Astrocyte of the spinal cord (primary cell): ENCODE measurements at regions not wholly inside any gene's neighbourhood (a gene's known extent, or its start where the extent isn't known, plus 50 kb on each side); places are given as distances from the start of the nearest gene placed in this dataset.

Experiments
- DNase-seq: peaks from one replicate; pipeline ENCODE4 v3.0.0; 2011; ENCODE audit warnings: low read depth, low spot score
- H3K4me3 ChIP-seq: 2 replicates; pipeline ENCODE4 v1.5.1; 2011; ENCODE audit warnings: low read depth, mild to moderate bottlenecking, low read length, moderate library complexity
- in situ Hi-C: cut with HindIII; loops from 2 replicates; pipeline ENCODE4 v1.10.0; 2017; ENCODE audit warnings: low sequenced_read_pairs
- TF ChIP-seq, protein P1 (sequence below): IDR thresholded peaks from 2 replicates; pipeline ENCODE4 v1.5.1; 2012; ENCODE audit warnings: low read depth, mild to moderate bottlenecking, low read length, inconsistent platforms

- TF ChIP-seq, protein P1, sequence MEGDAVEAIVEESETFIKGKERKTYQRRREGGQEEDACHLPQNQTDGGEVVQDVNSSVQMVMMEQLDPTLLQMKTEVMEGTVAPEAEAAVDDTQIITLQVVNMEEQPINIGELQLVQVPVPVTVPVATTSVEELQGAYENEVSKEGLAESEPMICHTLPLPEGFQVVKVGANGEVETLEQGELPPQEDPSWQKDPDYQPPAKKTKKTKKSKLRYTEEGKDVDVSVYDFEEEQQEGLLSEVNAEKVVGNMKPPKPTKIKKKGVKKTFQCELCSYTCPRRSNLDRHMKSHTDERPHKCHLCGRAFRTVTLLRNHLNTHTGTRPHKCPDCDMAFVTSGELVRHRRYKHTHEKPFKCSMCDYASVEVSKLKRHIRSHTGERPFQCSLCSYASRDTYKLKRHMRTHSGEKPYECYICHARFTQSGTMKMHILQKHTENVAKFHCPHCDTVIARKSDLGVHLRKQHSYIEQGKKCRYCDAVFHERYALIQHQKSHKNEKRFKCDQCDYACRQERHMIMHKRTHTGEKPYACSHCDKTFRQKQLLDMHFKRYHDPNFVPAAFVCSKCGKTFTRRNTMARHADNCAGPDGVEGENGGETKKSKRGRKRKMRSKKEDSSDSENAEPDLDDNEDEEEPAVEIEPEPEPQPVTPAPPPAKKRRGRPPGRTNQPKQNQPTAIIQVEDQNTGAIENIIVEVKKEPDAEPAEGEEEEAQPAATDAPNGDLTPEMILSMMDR, result no peak
- in situ Hi-C loops, result no loop called here
- no peak for DNase-seq
- H3K4me3 ChIP-seq, result no peak overlapping the region
Observed at GRCh38 chr1:211183747-211184313, 49.9 kb upstream of the KCNH1 start.
